WTC11 (cell line): ENCODE measurements at regions not wholly inside any gene's neighbourhood (a gene's known extent, or its start where the extent isn't known, plus 50 kb on each side); places are given as distances from the start of the nearest gene placed in this dataset.

Experiments
- ATAC-seq: fragments of 200-7000 bp; cut with Tn5 transposase; 2 replicates; pipeline ENCODE4 v1.10.0; 2021; ENCODE audit warnings: mild to moderate bottlenecking, moderate library complexity
- CTCF ChIA-PET: fragments of 300-600 bp; sonication (Branson Sonifier 250); formaldehyde crosslinking; loops from one replicate; lab custom pipeline; 2021; ENCODE audit warnings: antibody characterized with exemption; lab: Charles Lee
- POLR2A ChIA-PET: fragments of 350-600 bp; sonication (Branson Sonifier 250); formaldehyde crosslinking; loops from one replicate; lab custom pipeline; 2021; ENCODE audit warnings: antibody characterized with exemption; lab: Charles Lee
- DNase-seq: peaks from one replicate; pipeline ENCODE4 v3.0.0; 2021; ENCODE audit warnings: low spot score
- H3K27ac Mint-ChIP-seq: 2 replicates; pipeline ENCODE4 v1.8.0; 2021; ENCODE audit warnings: mixed read lengths
- H3K27me3 Mint-ChIP-seq: 2 replicates; pipeline ENCODE4 v1.8.0; 2021; ENCODE audit warnings: low read depth, mild to moderate bottlenecking, moderate library complexity, mixed read lengths
- H3K36me3 Mint-ChIP-seq: 2 replicates; pipeline ENCODE4 v1.8.0; 2021; ENCODE audit warnings: mixed read lengths
- H3K4me1 Mint-ChIP-seq: 2 replicates; pipeline ENCODE4 v1.8.0; 2022; ENCODE audit warnings: mixed read lengths
- H3K4me3 Mint-ChIP-seq: 2 replicates; pipeline ENCODE4 v1.8.0; 2021; ENCODE audit warnings: mild to moderate bottlenecking, moderate library complexity, mixed read lengths
- H3K9me3 Mint-ChIP-seq: 2 replicates; pipeline ENCODE4 v1.8.0; 2021; ENCODE audit warnings: mixed read lengths
- CREM ChIP-seq: sonication (generic); formaldehyde crosslinking; IDR thresholded peaks from 2 replicates; pipeline ENCODE4 v1.8.1; 2022; ENCODE audit warnings: mild to moderate bottlenecking, missing genetic modification reagents, moderate library complexity
- GTF2I ChIP-seq: fragments of 250-450 bp; sonication (Bioruptor Pico); conservative IDR thresholded peaks from 2 replicates; pipeline ENCODE4 v1.4.0; 2021; ENCODE audit warnings: mild to moderate bottlenecking
- MYBL2 ChIP-seq: sonication (generic); formaldehyde crosslinking; IDR thresholded peaks from 2 replicates; pipeline ENCODE4 v1.8.1; 2023; ENCODE audit warnings: mild to moderate bottlenecking, moderate library complexity, missing genetic modification reagents
- OVOL2 ChIP-seq: fragments of 250-450 bp; sonication (Bioruptor Pico); IDR thresholded peaks from 2 replicates; pipeline ENCODE4 v1.9.0; 2021; ENCODE audit warnings: mild to moderate bottlenecking, borderline replicate concordance
- RORB ChIP-seq: fragments of 250-450 bp; sonication (Bioruptor Pico); IDR thresholded peaks from 2 replicates; pipeline ENCODE4 v1.9.0; 2021; ENCODE audit warnings: mild to moderate bottlenecking
- ZNF121 ChIP-seq: sonication (generic); formaldehyde crosslinking; IDR thresholded peaks from 2 replicates; pipeline ENCODE4 v1.8.0; 2023; ENCODE audit warnings: missing genetic modification reagents
- ZNF138 ChIP-seq: sonication (generic); formaldehyde crosslinking; conservative IDR thresholded peaks from 2 replicates; pipeline ENCODE4 v1.8.1; 2022; ENCODE audit warnings: mild to moderate bottlenecking, moderate library complexity, missing genetic modification reagents
- ZNF263 ChIP-seq: sonication (generic); formaldehyde crosslinking; IDR thresholded peaks from 2 replicates; pipeline ENCODE4 v1.8.1; 2022; ENCODE audit warnings: low read depth, mild to moderate bottlenecking, moderate library complexity, missing genetic modification reagents
- ZNF396 ChIP-seq: fragments of 250-450 bp; sonication (Bioruptor Pico); IDR thresholded peaks from 2 replicates; pipeline ENCODE4 v1.8.0; 2021; ENCODE audit warnings: mild to moderate bottlenecking, moderate library complexity, borderline replicate concordance
- TF ChIP-seq, protein P1 (sequence below): fragments of 250-450 bp; sonication (Bioruptor Pico); IDR thresholded peaks from 2 replicates; pipeline ENCODE4 v1.9.0; 2021; ENCODE audit warnings: mild to moderate bottlenecking
- TF ChIP-seq, protein P2 (sequence below): sonication (generic); formaldehyde crosslinking; conservative IDR thresholded peaks from 2 replicates; pipeline ENCODE4 v1.8.1; 2022; ENCODE audit warnings: mild to moderate bottlenecking, missing genetic modification reagents
- TF ChIP-seq, protein P3 (sequence below): sonication (generic); formaldehyde crosslinking; IDR thresholded peaks from 2 replicates; pipeline ENCODE4 v1.8.0; 2023; ENCODE audit warnings: mild to moderate bottlenecking, missing genetic modification reagents
- TF ChIP-seq, protein P4 (sequence below): sonication (generic); formaldehyde crosslinking; IDR thresholded peaks from 2 replicates; pipeline ENCODE4 v1.8.0; 2022; ENCODE audit warnings: mild to moderate bottlenecking, missing genetic modification reagents
- TF ChIP-seq, protein P5 (sequence below): fragments of 250-450 bp; sonication (Bioruptor Pico); IDR thresholded peaks from 2 replicates; pipeline ENCODE4 v1.8.0; 2021; ENCODE audit warnings: mild to moderate bottlenecking
- TF ChIP-seq, protein P6 (sequence below): sonication (generic); formaldehyde crosslinking; IDR thresholded peaks from 2 replicates; pipeline ENCODE4 v1.8.1; 2022; ENCODE audit warnings: low read depth, missing genetic modification reagents, borderline replicate concordance
- TF ChIP-seq, protein P7 (sequence below): fragments of 250-450 bp; sonication (Bioruptor Pico); IDR thresholded peaks from 2 replicates; pipeline ENCODE4 v1.9.0; 2021; ENCODE audit warnings: mild to moderate bottlenecking, borderline replicate concordance

DNA sequence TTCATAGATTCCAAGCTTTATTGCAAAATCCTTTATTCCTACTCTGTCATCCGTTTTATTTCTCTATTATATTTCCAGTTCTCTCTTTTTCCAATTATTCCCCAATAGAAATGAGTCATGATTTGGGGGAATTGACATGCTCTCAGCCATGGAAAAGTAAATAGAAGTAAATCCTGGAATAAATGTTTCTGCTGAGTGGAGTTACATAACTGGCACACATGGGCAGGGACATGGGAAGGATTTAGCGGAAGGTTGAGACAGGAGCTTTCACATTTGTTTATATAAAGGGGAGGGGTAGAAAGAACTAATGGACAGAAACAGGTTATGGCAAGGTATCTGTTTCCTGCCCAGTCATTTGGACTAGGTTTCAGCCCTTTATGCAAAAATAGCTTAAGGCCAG lies 221.6 kb downstream of the PLOD2 start:
- ATAC-seq (no peak), DNase-seq (no peak)
- H3K36me3 Mint-ChIP-seq = no peaks in the 10 kb centered on the region
- ChIA-PET POLR2A (interaction anchor here (0.5 to 0.6 kb wide), 2 partner anchors 9 to 453 kb away, joined by 3 to 4 read pairs; no protein-coding TSS in a partner anchor), CTCF (no interaction called here)
- no peak overlapping the region for H3K4me3 Mint-ChIP-seq
- TF ChIP-seq ZNF138 (CRISPR knock-in tag) = no peak
- TF ChIP-seq, protein P1, sequence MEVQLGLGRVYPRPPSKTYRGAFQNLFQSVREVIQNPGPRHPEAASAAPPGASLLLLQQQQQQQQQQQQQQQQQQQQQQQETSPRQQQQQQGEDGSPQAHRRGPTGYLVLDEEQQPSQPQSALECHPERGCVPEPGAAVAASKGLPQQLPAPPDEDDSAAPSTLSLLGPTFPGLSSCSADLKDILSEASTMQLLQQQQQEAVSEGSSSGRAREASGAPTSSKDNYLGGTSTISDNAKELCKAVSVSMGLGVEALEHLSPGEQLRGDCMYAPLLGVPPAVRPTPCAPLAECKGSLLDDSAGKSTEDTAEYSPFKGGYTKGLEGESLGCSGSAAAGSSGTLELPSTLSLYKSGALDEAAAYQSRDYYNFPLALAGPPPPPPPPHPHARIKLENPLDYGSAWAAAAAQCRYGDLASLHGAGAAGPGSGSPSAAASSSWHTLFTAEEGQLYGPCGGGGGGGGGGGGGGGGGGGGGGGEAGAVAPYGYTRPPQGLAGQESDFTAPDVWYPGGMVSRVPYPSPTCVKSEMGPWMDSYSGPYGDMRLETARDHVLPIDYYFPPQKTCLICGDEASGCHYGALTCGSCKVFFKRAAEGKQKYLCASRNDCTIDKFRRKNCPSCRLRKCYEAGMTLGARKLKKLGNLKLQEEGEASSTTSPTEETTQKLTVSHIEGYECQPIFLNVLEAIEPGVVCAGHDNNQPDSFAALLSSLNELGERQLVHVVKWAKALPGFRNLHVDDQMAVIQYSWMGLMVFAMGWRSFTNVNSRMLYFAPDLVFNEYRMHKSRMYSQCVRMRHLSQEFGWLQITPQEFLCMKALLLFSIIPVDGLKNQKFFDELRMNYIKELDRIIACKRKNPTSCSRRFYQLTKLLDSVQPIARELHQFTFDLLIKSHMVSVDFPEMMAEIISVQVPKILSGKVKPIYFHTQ (CRISPR knock-in tag) = no peak
- TF ChIP-seq MYBL2 = no peak
- no peak for TF ChIP-seq RORB
- no peak for TF ChIP-seq CREM
- TF ChIP-seq, protein P2, sequence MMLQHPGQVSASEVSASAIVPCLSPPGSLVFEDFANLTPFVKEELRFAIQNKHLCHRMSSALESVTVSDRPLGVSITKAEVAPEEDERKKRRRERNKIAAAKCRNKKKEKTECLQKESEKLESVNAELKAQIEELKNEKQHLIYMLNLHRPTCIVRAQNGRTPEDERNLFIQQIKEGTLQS (CRISPR knock-in tag) = no peak
- TF ChIP-seq, protein P3, sequence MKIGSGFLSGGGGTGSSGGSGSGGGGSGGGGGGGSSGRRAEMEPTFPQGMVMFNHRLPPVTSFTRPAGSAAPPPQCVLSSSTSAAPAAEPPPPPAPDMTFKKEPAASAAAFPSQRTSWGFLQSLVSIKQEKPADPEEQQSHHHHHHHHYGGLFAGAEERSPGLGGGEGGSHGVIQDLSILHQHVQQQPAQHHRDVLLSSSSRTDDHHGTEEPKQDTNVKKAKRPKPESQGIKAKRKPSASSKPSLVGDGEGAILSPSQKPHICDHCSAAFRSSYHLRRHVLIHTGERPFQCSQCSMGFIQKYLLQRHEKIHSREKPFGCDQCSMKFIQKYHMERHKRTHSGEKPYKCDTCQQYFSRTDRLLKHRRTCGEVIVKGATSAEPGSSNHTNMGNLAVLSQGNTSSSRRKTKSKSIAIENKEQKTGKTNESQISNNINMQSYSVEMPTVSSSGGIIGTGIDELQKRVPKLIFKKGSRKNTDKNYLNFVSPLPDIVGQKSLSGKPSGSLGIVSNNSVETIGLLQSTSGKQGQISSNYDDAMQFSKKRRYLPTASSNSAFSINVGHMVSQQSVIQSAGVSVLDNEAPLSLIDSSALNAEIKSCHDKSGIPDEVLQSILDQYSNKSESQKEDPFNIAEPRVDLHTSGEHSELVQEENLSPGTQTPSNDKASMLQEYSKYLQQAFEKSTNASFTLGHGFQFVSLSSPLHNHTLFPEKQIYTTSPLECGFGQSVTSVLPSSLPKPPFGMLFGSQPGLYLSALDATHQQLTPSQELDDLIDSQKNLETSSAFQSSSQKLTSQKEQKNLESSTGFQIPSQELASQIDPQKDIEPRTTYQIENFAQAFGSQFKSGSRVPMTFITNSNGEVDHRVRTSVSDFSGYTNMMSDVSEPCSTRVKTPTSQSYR = no peak
- TF ChIP-seq GTF2I (CRISPR knock-in tag) = no peak
- TF ChIP-seq, protein P4, sequence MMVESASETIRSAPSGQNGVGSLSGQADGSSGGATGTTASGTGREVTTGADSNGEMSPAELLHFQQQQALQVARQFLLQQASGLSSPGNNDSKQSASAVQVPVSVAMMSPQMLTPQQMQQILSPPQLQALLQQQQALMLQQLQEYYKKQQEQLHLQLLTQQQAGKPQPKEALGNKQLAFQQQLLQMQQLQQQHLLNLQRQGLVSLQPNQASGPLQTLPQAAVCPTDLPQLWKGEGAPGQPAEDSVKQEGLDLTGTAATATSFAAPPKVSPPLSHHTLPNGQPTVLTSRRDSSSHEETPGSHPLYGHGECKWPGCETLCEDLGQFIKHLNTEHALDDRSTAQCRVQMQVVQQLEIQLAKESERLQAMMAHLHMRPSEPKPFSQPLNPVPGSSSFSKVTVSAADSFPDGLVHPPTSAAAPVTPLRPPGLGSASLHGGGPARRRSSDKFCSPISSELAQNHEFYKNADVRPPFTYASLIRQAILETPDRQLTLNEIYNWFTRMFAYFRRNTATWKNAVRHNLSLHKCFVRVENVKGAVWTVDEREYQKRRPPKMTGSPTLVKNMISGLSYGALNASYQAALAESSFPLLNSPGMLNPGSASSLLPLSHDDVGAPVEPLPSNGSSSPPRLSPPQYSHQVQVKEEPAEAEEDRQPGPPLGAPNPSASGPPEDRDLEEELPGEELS (CRISPR knock-in tag) = no peak
- no peak for TF ChIP-seq ZNF263 (CRISPR knock-in tag)
- TF ChIP-seq ZNF396 (CRISPR knock-in tag) = no peak
- TF ChIP-seq, protein P5, sequence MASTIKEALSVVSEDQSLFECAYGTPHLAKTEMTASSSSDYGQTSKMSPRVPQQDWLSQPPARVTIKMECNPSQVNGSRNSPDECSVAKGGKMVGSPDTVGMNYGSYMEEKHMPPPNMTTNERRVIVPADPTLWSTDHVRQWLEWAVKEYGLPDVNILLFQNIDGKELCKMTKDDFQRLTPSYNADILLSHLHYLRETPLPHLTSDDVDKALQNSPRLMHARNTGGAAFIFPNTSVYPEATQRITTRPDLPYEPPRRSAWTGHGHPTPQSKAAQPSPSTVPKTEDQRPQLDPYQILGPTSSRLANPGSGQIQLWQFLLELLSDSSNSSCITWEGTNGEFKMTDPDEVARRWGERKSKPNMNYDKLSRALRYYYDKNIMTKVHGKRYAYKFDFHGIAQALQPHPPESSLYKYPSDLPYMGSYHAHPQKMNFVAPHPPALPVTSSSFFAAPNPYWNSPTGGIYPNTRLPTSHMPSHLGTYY = no peak
- H3K4me1 Mint-ChIP-seq = no peaks in the 10 kb centered on the region
- no peaks in the 10 kb centered on the region for H3K9me3 Mint-ChIP-seq
- no peak overlapping the region for H3K27ac Mint-ChIP-seq
- no peaks in the 10 kb centered on the region for H3K27me3 Mint-ChIP-seq

DNA sequence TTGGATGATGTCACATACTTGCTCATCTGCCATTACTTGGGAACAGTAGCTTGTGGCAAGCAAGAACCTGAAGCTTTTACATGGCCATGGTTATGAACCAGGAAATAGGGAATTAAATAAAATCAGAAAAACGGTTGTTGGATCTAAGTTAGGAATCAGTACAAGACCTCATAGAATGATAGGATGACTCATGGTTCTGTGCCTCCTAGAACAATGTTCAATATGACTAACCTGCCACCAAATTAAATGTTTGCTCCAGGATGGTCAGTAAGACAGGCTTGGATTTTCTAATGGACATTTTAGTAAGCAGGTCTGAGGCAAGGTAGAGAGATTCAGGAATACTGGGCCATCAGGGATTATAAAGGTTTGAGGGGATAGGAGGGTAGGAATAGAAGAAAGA lies 218.9 kb downstream of the PLOD2 start:
- ATAC-seq (no peak), DNase-seq (no peak)
- Mint-ChIP-seq H3K4me1 (no peaks in the 10 kb centered on the region), H3K27me3 (no peaks in the 10 kb centered on the region), H3K9me3 (no peaks in the 10 kb centered on the region), H3K27ac (no peak overlapping the region), H3K4me3 (no peak overlapping the region), H3K36me3 (no peaks in the 10 kb centered on the region)
- ChIA-PET POLR2A (no interaction called here), CTCF (interaction anchor here (0.7 kb wide), 1 partner anchor 911 kb away, joined by 3 read pairs; no protein-coding TSS in a partner anchor)
- TF ChIP-seq, protein P6, sequence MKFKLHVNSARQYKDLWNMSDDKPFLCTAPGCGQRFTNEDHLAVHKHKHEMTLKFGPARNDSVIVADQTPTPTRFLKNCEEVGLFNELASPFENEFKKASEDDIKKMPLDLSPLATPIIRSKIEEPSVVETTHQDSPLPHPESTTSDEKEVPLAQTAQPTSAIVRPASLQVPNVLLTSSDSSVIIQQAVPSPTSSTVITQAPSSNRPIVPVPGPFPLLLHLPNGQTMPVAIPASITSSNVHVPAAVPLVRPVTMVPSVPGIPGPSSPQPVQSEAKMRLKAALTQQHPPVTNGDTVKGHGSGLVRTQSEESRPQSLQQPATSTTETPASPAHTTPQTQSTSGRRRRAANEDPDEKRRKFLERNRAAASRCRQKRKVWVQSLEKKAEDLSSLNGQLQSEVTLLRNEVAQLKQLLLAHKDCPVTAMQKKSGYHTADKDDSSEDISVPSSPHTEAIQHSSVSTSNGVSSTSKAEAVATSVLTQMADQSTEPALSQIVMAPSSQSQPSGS = no peak
- TF ChIP-seq, protein P7, sequence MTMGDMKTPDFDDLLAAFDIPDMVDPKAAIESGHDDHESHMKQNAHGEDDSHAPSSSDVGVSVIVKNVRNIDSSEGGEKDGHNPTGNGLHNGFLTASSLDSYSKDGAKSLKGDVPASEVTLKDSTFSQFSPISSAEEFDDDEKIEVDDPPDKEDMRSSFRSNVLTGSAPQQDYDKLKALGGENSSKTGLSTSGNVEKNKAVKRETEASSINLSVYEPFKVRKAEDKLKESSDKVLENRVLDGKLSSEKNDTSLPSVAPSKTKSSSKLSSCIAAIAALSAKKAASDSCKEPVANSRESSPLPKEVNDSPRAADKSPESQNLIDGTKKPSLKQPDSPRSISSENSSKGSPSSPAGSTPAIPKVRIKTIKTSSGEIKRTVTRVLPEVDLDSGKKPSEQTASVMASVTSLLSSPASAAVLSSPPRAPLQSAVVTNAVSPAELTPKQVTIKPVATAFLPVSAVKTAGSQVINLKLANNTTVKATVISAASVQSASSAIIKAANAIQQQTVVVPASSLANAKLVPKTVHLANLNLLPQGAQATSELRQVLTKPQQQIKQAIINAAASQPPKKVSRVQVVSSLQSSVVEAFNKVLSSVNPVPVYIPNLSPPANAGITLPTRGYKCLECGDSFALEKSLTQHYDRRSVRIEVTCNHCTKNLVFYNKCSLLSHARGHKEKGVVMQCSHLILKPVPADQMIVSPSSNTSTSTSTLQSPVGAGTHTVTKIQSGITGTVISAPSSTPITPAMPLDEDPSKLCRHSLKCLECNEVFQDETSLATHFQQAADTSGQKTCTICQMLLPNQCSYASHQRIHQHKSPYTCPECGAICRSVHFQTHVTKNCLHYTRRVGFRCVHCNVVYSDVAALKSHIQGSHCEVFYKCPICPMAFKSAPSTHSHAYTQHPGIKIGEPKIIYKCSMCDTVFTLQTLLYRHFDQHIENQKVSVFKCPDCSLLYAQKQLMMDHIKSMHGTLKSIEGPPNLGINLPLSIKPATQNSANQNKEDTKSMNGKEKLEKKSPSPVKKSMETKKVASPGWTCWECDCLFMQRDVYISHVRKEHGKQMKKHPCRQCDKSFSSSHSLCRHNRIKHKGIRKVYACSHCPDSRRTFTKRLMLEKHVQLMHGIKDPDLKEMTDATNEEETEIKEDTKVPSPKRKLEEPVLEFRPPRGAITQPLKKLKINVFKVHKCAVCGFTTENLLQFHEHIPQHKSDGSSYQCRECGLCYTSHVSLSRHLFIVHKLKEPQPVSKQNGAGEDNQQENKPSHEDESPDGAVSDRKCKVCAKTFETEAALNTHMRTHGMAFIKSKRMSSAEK (CRISPR knock-in tag) = no peak
- no peak for TF ChIP-seq OVOL2
- TF ChIP-seq, protein P2 (CRISPR knock-in tag) = no peak
- no peak for TF ChIP-seq RORB
- no peak for TF ChIP-seq GTF2I (CRISPR knock-in tag)
- no peak for TF ChIP-seq ZNF121 (CRISPR knock-in tag)
